Panc1 (cell line): ENCODE measurements at regions not wholly inside any gene's neighbourhood (a gene's known extent, or its start where the extent isn't known, plus 50 kb on each side); places are given as distances from the start of the nearest gene placed in this dataset.

ENCODE experiments used
- ATAC-seq: fragments of 200-7000 bp; cut with Tn5 transposase; 2 replicates; pipeline ENCODE4 v1.9.1; 2020; ENCODE audit warnings: mild to moderate bottlenecking, moderate library complexity
- BruUV-seq: library from RNA; stranded (reverse); fragments of 400-500 nt; replicated peaks from 2 replicates; lab custom pipeline; 2021; lab: Mats Ljungman, UMichigan
- CTCF ChIA-PET: fragments of 300-600 bp; sonication (Branson Sonifier 250); formaldehyde crosslinking; loops from one replicate; lab custom pipeline; 2022; ENCODE audit warnings: antibody characterized with exemption; lab: Charles Lee
- POLR2A ChIA-PET: fragments of 300-600 bp; sonication (Branson Sonifier 250); formaldehyde crosslinking; loops from one replicate; lab custom pipeline; 2022; ENCODE audit warnings: antibody characterized with exemption; lab: Charles Lee
- DNase-seq: peaks from one replicate; pipeline ENCODE4 v3.0.0-alpha.2; 2010; ENCODE audit warnings: low read depth, low spot score
- H3K27ac ChIP-seq: 2 replicates; pipeline ENCODE4 v1.5.1; 2011; ENCODE audit warnings: mild to moderate bottlenecking, low read length, inconsistent platforms
- H3K27me3 ChIP-seq: fragments of 200-500 bp; sonication (Bioruptor generic); 2 replicates; pipeline ENCODE4 v1.6.0; 2014; ENCODE audit warnings: low read length, inconsistent platforms; ENCODE audit not compliant: control insufficient read depth, insufficient read depth
- H3K36me3 ChIP-seq: fragments of 200-500 bp; sonication (Bioruptor generic); 2 replicates; pipeline ENCODE4 v1.5.1; 2014; ENCODE audit warnings: inconsistent platforms, mild to moderate bottlenecking, low read length, moderate library complexity; ENCODE audit not compliant: control insufficient read depth, insufficient read depth
- H3K4me1 ChIP-seq: 2 replicates; pipeline ENCODE4 v1.5.1; 2011; ENCODE audit warnings: inconsistent platforms, mild to moderate bottlenecking, low read length, moderate library complexity; ENCODE audit not compliant: control insufficient read depth, insufficient read depth
- H3K4me3 ChIP-seq, 2 experiments: 2 replicates each; pipeline ENCODE4 v1.5.1; 2011 to 2012; ENCODE audit warnings: low read depth in 2 of 2, low read length in 2 of 2, mild to moderate bottlenecking in 2 of 2, inconsistent platforms in 1 of 2, moderate library complexity in 1 of 2
- H3K9me3 ChIP-seq: fragments of 200-500 bp; sonication (Bioruptor generic); 2 replicates; pipeline ENCODE4 v1.5.1; 2014; ENCODE audit warnings: low read depth, mild to moderate bottlenecking, inconsistent platforms, low read length, moderate library complexity; ENCODE audit not compliant: control insufficient read depth, insufficient read depth
- POLR2AphosphoS5 ChIP-seq: IDR thresholded peaks from 2 replicates; pipeline ENCODE4 v1.6.1; 2012; ENCODE audit warnings: mild to moderate bottlenecking, low read depth, low read length, moderate library complexity
- REST ChIP-seq, 2 experiments: IDR thresholded peaks; 2 replicates each; pipeline ENCODE4 v1.6.1; 2011 to 2012; ENCODE audit warnings: low read depth in 2 of 2, control low read depth in 1 of 2, low read length in 1 of 2, mild to moderate bottlenecking in 1 of 2, moderate library complexity in 1 of 2; ENCODE audit not compliant: insufficient read depth in 1 of 2
- SIN3A ChIP-seq: IDR thresholded peaks from 2 replicates; pipeline ENCODE4 v1.6.1; 2012; ENCODE audit warnings: low read depth, mild to moderate bottlenecking, low read length, moderate library complexity, borderline replicate concordance; ENCODE audit not compliant: insufficient read depth
- TCF7L2 ChIP-seq: IDR thresholded peaks from 2 replicates; pipeline ENCODE4 v1.6.1; 2011; ENCODE audit warnings: mild to moderate bottlenecking, low read depth, low read length, inconsistent platforms
- in situ Hi-C: cut with HindIII; loops from 2 replicates; pipeline ENCODE4 v1.10.0; 2016; ENCODE audit warnings: low sequenced_read_pairs, low pct_unique_long_range_greater_than_20kb
- intact Hi-C: fragments of 100-400 bp; cut with micrococcal nuclease; formaldehyde crosslinking; loops from one replicate; pipeline ENCODE4 v1.10.0; 2022; ENCODE audit not compliant: unreplicated experiment
- TF ChIP-seq, protein P1 (sequence below): fragments of 450-650 bp; IDR thresholded peaks from 2 replicates; pipeline ENCODE4 v1.5.1; 2017; ENCODE audit warnings: mild to moderate bottlenecking

GRCh38 chr7:68767462-68767861, 830.8 kb upstream of the AUTS2 start:
- Histone ChIP-seq H3K4me1 (no peaks in the 10 kb centered on the region), H3K27ac (no peak overlapping the region), H3K36me3 (no peaks in the 10 kb centered on the region), H3K9me3 (no peaks in the 10 kb centered on the region), H3K27me3 (no peaks in the 10 kb centered on the region), H3K4me3 (no peak overlapping the region)
- POLR2A ChIA-PET = no interaction called here
- in situ Hi-C loops (no loop called here), intact Hi-C loops (no loop called here)
- TF ChIP-seq REST (IDR thresholded peaks at IDR 0.05; ENCODE audit: insufficient read depth in 1 of 2, low read depth in 2 of 2, low read length in 1 of 2) (no peak), SIN3A (no peak), POLR2AphosphoS5 (no peak), TCF7L2 (no peak)
- TF ChIP-seq, protein P1, sequence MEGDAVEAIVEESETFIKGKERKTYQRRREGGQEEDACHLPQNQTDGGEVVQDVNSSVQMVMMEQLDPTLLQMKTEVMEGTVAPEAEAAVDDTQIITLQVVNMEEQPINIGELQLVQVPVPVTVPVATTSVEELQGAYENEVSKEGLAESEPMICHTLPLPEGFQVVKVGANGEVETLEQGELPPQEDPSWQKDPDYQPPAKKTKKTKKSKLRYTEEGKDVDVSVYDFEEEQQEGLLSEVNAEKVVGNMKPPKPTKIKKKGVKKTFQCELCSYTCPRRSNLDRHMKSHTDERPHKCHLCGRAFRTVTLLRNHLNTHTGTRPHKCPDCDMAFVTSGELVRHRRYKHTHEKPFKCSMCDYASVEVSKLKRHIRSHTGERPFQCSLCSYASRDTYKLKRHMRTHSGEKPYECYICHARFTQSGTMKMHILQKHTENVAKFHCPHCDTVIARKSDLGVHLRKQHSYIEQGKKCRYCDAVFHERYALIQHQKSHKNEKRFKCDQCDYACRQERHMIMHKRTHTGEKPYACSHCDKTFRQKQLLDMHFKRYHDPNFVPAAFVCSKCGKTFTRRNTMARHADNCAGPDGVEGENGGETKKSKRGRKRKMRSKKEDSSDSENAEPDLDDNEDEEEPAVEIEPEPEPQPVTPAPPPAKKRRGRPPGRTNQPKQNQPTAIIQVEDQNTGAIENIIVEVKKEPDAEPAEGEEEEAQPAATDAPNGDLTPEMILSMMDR = no peak
- CTCF ChIA-PET = no interaction called here
- no peak for DNase-seq
- no peak for ATAC-seq
- BruUV-seq = no TSS peak

- H3K9me3 ChIP-seq = no peaks in the 10 kb centered on the region
Measured at GRCh38 chr7:68770649-68771048, 827.6 kb upstream of the AUTS2 start.

More at GRCh38 chr7:68770649-68771048, 827.6 kb upstream of the AUTS2 start:
- ChIA-PET POLR2A (no interaction called here), CTCF (no interaction called here)
- H3K36me3 ChIP-seq = no peaks in the 10 kb centered on the region
- H3K4me3 ChIP-seq = no peak overlapping the region
- ATAC-seq (no peak), DNase-seq (no peak)
- TF ChIP-seq REST (IDR thresholded peaks at IDR 0.05; ENCODE audit: insufficient read depth in 1 of 2, low read depth in 2 of 2, low read length in 1 of 2) = no peak
- TF ChIP-seq TCF7L2 = no peak
- H3K4me1 ChIP-seq = no peaks in the 10 kb centered on the region
- BruUV-seq = no TSS peak
- H3K27ac ChIP-seq = no peak overlapping the region
- intact Hi-C loops = no loop called here
- in situ Hi-C loops = no loop called here
- H3K27me3 ChIP-seq = no peaks in the 10 kb centered on the region
